ENCODE measurements at regions not wholly inside any gene's neighbourhood (a gene's known extent, or its start where the extent isn't known, plus 50 kb on each side); places are given as distances from the start of the nearest gene placed in this dataset.
"Not testable (repeated sequence)": the region's sequence is repeated elsewhere in the genome, so short reads cannot be mapped to it uniquely, and the experiment has no call there.

DNA sequence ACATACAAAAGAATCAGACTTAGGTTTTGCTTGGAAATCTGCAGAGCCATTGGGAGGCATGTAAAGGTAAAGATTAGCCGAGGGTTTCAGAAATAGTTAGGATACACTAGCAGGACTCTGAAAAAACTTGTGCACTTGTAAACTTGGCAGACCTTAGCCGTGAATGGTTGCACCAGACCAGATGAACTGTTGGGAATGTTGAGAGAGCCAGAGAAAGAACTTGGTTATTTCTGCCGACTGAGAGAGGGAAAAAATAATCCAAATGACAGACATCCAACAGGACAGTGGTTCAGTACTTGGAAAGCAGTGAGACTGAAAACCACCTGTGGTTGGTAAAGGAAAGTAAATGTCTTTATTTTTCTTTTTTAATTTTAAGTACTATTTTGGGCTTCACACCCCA is 222.5 kb upstream of the DDHD1 start:
- H3K4me1 ChIP-seq (ENCODE audit: control insufficient read depth in 5 of 5, insufficient read depth in 5 of 5, low read length in 5 of 5), result no peaks in the 10 kb centered on the region
- no peak overlapping the region for H3K4me3 ChIP-seq (ENCODE audit: low read depth in 1 of 5, low read length in 5 of 5)
- no peaks in the 10 kb centered on the region for H3K36me3 ChIP-seq (ENCODE audit: control insufficient read depth in 5 of 5, insufficient read depth in 5 of 5, low read length in 5 of 5)
- no peak overlapping the region for H3K9ac ChIP-seq (ENCODE audit: low read length in 5 of 5)
- no peaks in the 10 kb centered on the region for H3K27me3 ChIP-seq (ENCODE audit: control insufficient read depth in 5 of 5, insufficient read depth in 4 of 5, low read length in 5 of 5)
- no peak overlapping the region for H3K27ac ChIP-seq (ENCODE audit: low read depth, low read length)
- H3K9me3 ChIP-seq (ENCODE audit: control insufficient read depth in 5 of 5, low read length in 5 of 5), result no peaks in the 10 kb centered on the region

DNA sequence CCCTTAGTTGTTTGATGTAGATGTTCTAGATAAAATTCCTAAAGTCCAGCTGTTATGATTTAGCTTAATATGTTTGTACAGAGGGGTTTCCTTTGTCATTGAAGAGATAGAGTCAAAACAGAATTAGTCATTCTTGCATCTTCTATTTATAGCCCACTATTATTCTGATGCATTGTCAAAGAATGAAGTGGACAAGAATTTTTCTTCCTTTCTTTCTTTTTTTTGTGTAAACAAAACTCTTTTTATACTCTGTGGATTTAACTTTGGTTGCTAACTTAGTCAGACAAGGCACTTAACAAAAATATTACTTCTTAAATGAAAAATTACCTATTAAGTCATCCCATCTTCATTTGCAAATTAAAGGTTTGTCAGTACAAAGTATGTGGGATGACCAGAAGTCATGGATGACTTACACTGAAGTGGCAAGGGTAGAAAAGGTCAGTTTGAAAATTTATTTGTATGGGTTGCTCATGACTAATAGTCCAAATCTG is 215.6 kb upstream of the DDHD1 start:
- Histone ChIP-seq H3K36me3 (ENCODE audit: control insufficient read depth in 5 of 5, insufficient read depth in 5 of 5, low read length in 5 of 5) (no peaks in the 10 kb centered on the region), H3K9ac (ENCODE audit: low read length in 5 of 5) (no peak overlapping the region), H3K9me3 (ENCODE audit: control insufficient read depth in 5 of 5, low read length in 5 of 5) (no peaks in the 10 kb centered on the region), H3K4me3 (ENCODE audit: low read depth in 1 of 5, low read length in 5 of 5) (no peak overlapping the region), H3K27ac (ENCODE audit: low read depth, low read length) (peak overlapping the region; percentile 35), H3K27me3 (ENCODE audit: control insufficient read depth in 5 of 5, insufficient read depth in 4 of 5, low read length in 5 of 5) (no peaks in the 10 kb centered on the region), H3K4me1 (ENCODE audit: control insufficient read depth in 5 of 5, insufficient read depth in 5 of 5, low read length in 5 of 5) (peaks cover 0 to 15% (median 2%) of the 10 kb centered on the region in 5 donors)

- Histone ChIP-seq H3K4me3 (ENCODE audit: low read depth in 1 of 5, low read length in 5 of 5) (no peak overlapping the region), H3K9me3 (ENCODE audit: control insufficient read depth in 5 of 5, low read length in 5 of 5) (no peaks in the 10 kb centered on the region), H3K27me3 (ENCODE audit: control insufficient read depth in 5 of 5, insufficient read depth in 4 of 5, low read length in 5 of 5) (no peaks in the 10 kb centered on the region), H3K36me3 (ENCODE audit: control insufficient read depth in 5 of 5, insufficient read depth in 5 of 5, low read length in 5 of 5) (no peaks in the 10 kb centered on the region), H3K4me1 (ENCODE audit: control insufficient read depth in 5 of 5, insufficient read depth in 5 of 5, low read length in 5 of 5) (peaks cover 0 to 15% (median 2%) of the 10 kb centered on the region in 5 donors), H3K9ac (ENCODE audit: low read length in 5 of 5) (no peak overlapping the region), H3K27ac (ENCODE audit: low read depth, low read length) (peak overlapping the region; percentile 2)
Observed at GRCh38 chr14:53368066-53368465, 214.9 kb upstream of the DDHD1 start.

DNA sequence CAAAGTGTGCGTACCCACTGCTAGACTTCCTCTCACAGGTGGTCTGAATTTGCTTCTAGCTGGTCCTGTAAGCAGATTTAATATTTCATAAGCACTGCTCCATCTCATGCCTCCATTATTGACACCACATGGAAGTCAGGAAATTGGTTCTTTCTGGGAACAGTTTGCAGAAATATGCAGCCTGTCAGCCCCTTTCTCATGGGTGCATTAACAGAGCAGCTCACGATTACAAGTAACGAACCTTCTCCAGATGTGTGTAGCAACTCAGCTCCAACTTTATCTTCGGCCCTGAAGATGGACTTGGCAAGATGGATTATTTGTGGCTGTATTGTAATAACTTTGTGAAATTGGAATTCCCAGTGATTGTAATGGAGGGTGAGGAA is 214.5 kb upstream of the DDHD1 start:
- Histone ChIP-seq H3K27me3 (ENCODE audit: control insufficient read depth in 5 of 5, insufficient read depth in 4 of 5, low read length in 5 of 5) (no peaks in the 10 kb centered on the region), H3K4me3 (ENCODE audit: low read depth in 1 of 5, low read length in 5 of 5) (no peak overlapping the region), H3K27ac (ENCODE audit: low read depth, low read length) (peak overlapping the region; percentile 2), H3K9ac (ENCODE audit: low read length in 5 of 5) (no peak overlapping the region), H3K4me1 (ENCODE audit: control insufficient read depth in 5 of 5, insufficient read depth in 5 of 5, low read length in 5 of 5) (peaks cover 0 to 15% (median 2%) of the 10 kb centered on the region in 5 donors), H3K36me3 (ENCODE audit: control insufficient read depth in 5 of 5, insufficient read depth in 5 of 5, low read length in 5 of 5) (no peaks in the 10 kb centered on the region), H3K9me3 (ENCODE audit: control insufficient read depth in 5 of 5, low read length in 5 of 5) (no peaks in the 10 kb centered on the region)

- Histone ChIP-seq H3K9ac (ENCODE audit: low read length in 5 of 5) (no peak overlapping the region), H3K4me3 (ENCODE audit: low read depth in 1 of 5, low read length in 5 of 5) (no peak overlapping the region), H3K36me3 (ENCODE audit: control insufficient read depth in 5 of 5, insufficient read depth in 5 of 5, low read length in 5 of 5) (no peaks in the 10 kb centered on the region), H3K9me3 (ENCODE audit: control insufficient read depth in 5 of 5, low read length in 5 of 5) (no peaks in the 10 kb centered on the region), H3K27ac (ENCODE audit: low read depth, low read length) (no peak overlapping the region), H3K27me3 (ENCODE audit: control insufficient read depth in 5 of 5, insufficient read depth in 4 of 5, low read length in 5 of 5) (no peaks in the 10 kb centered on the region), H3K4me1 (ENCODE audit: control insufficient read depth in 5 of 5, insufficient read depth in 5 of 5, low read length in 5 of 5) (peaks cover 0 to 15% (median 2%) of the 10 kb centered on the region in 5 donors)
Observed at GRCh38 chr14:53365486-53366130, 212.5 kb upstream of the DDHD1 start.

DNA sequence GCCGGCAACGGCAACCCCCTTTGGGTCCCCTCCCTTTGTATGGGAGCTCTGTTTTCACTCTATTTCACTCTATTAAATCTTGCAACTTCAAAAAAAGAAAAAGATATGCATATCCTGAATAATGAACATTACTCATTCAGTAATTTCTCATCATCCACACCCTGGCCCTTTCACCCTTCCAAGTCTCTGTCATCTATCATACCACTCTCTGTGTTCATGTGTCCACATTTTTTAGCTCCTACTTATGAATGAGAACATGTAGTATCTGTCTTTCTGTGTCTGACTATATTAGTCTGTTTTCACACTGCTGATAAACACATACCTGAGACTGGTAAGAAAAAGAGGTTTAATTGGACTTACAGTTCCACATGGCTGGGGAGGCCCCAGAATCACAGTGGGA is 209.8 kb upstream of the DDHD1 start:
- H3K36me3 ChIP-seq (ENCODE audit: control insufficient read depth in 5 of 5, insufficient read depth in 5 of 5, low read length in 5 of 5); H3K4me3 ChIP-seq (ENCODE audit: low read depth in 1 of 5, low read length in 5 of 5); H3K9me3 ChIP-seq (ENCODE audit: control insufficient read depth in 5 of 5, low read length in 5 of 5); H3K27me3 ChIP-seq (ENCODE audit: control insufficient read depth in 5 of 5, insufficient read depth in 4 of 5, low read length in 5 of 5); H3K27ac ChIP-seq (ENCODE audit: low read depth, low read length); H3K9ac ChIP-seq (ENCODE audit: low read length in 5 of 5); H3K4me1 ChIP-seq (ENCODE audit: control insufficient read depth in 5 of 5, insufficient read depth in 5 of 5, low read length in 5 of 5): not testable (repeated sequence)

DNA sequence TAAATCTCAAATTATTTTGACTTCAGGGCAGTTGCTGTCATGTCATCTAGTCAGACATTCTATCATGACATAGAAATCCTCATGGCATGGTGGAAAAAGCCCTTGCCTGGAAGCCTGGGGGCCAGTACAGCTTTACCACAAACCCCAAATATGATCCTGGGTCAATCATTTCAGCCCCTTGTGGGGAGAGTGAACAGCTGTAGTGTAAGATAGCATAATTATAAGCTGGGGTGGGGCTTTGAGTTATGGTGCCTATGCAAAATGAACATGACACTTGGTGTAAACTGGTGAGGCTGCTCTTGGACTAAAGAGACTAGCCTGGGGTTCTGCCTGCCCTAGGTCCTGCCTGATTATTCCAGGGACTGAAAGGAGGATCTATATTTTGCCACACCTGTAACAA is 207.7 kb upstream of the DDHD1 start:
- Histone ChIP-seq H3K4me1 (ENCODE audit: control insufficient read depth in 5 of 5, insufficient read depth in 5 of 5, low read length in 5 of 5) (peaks cover 0 to under 1% (median 0%) of the 10 kb centered on the region in 5 donors), H3K4me3 (ENCODE audit: low read depth in 1 of 5, low read length in 5 of 5) (no peak overlapping the region), H3K36me3 (ENCODE audit: control insufficient read depth in 5 of 5, insufficient read depth in 5 of 5, low read length in 5 of 5) (no peaks in the 10 kb centered on the region)

GRCh38 chr14:53358166-53358565 is 205.0 kb upstream of the DDHD1 start:
- peaks cover 0 to 3% (median 0%) of the 10 kb centered on the region in 5 donors for H3K4me1 ChIP-seq (ENCODE audit: control insufficient read depth in 5 of 5, insufficient read depth in 5 of 5, low read length in 5 of 5)
- H3K27ac ChIP-seq (ENCODE audit: low read depth, low read length), result no peak overlapping the region
- no peak overlapping the region for H3K9ac ChIP-seq (ENCODE audit: low read length in 5 of 5)
- H3K9me3 ChIP-seq (ENCODE audit: control insufficient read depth in 5 of 5, low read length in 5 of 5), result no peaks in the 10 kb centered on the region
- no peaks in the 10 kb centered on the region for H3K27me3 ChIP-seq (ENCODE audit: control insufficient read depth in 5 of 5, insufficient read depth in 4 of 5, low read length in 5 of 5)
- no peaks in the 10 kb centered on the region for H3K36me3 ChIP-seq (ENCODE audit: control insufficient read depth in 5 of 5, insufficient read depth in 5 of 5, low read length in 5 of 5)
- no peak overlapping the region for H3K4me3 ChIP-seq (ENCODE audit: low read depth in 1 of 5, low read length in 5 of 5)

More for the DNA sequence above, 207.7 kb upstream of the DDHD1 start:
- Histone ChIP-seq H3K9me3 (ENCODE audit: control insufficient read depth in 5 of 5, low read length in 5 of 5) (no peaks in the 10 kb centered on the region), H3K9ac (ENCODE audit: low read length in 5 of 5) (no peak overlapping the region), H3K27me3 (ENCODE audit: control insufficient read depth in 5 of 5, insufficient read depth in 4 of 5, low read length in 5 of 5) (no peaks in the 10 kb centered on the region), H3K27ac (ENCODE audit: low read depth, low read length) (no peak overlapping the region)

DNA sequence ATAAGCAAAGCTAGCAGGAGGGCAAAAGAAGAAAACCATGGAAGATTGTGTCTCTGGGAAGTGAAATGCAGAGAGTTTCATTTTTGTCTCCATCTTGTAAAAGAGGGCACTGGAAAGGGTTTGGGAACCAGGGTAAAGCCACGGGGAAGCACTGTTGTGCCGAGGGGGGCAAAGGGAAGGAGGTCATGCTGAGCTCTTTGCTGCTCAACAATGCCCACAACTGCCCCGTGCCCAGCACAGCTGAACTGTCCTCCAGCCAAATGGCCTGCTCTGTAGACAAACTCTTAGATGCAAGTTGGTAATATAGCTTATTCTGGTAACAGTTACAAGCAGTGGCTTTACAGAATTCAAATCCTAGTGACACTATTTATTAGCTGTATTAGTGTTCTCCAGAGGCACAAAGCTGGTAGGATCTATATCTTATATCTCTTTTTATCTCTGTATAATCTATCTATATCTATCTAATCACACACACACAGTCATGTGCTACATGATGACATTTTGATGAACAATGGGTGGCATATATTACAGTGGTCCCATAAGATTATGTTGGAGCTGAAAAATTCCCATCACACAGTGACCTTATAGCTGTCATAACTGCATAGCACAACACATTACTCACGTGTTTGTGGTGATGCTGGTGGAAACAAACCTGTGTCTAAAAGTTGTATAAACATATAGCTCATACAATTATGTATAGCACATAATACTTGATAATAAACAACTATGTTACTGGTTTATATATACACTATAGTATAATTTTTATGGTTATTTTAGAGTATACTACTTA is 203.4 kb upstream of the DDHD1 start:
- Histone ChIP-seq H3K4me1 (ENCODE audit: control insufficient read depth in 5 of 5, insufficient read depth in 5 of 5, low read length in 5 of 5) (peaks cover 0 to 3% (median 0%) of the 10 kb centered on the region in 5 donors), H3K4me3 (ENCODE audit: low read depth in 1 of 5, low read length in 5 of 5) (no peak overlapping the region), H3K27me3 (ENCODE audit: control insufficient read depth in 5 of 5, insufficient read depth in 4 of 5, low read length in 5 of 5) (no peaks in the 10 kb centered on the region), H3K9me3 (ENCODE audit: control insufficient read depth in 5 of 5, low read length in 5 of 5) (no peaks in the 10 kb centered on the region), H3K27ac (ENCODE audit: low read depth, low read length) (no peak overlapping the region), H3K36me3 (ENCODE audit: control insufficient read depth in 5 of 5, insufficient read depth in 5 of 5, low read length in 5 of 5) (no peaks in the 10 kb centered on the region), H3K9ac (ENCODE audit: low read length in 5 of 5) (no peak overlapping the region)

GRCh38 chr14:53355581-53356112 is 202.5 kb upstream of the DDHD1 start:
- Histone ChIP-seq H3K36me3 (ENCODE audit: control insufficient read depth in 5 of 5, insufficient read depth in 5 of 5, low read length in 5 of 5) (no peaks in the 10 kb centered on the region), H3K9ac (ENCODE audit: low read length in 5 of 5) (no peak overlapping the region), H3K4me1 (ENCODE audit: control insufficient read depth in 5 of 5, insufficient read depth in 5 of 5, low read length in 5 of 5) (peaks cover 0 to 3% (median 0%) of the 10 kb centered on the region in 5 donors), H3K9me3 (ENCODE audit: control insufficient read depth in 5 of 5, low read length in 5 of 5) (no peaks in the 10 kb centered on the region), H3K27ac (ENCODE audit: low read depth, low read length) (no peak overlapping the region), H3K4me3 (ENCODE audit: low read depth in 1 of 5, low read length in 5 of 5) (no peak overlapping the region), H3K27me3 (ENCODE audit: control insufficient read depth in 5 of 5, insufficient read depth in 4 of 5, low read length in 5 of 5) (no peaks in the 10 kb centered on the region)

All from subcutaneous abdominal adipose tissue (tissue), 5 donors.